ENCODE measurements at regions not wholly inside any gene's neighbourhood (a gene's known extent, or its start where the extent isn't known, plus 50 kb on each side); places are given as distances from the start of the nearest gene placed in this dataset.

DNA sequence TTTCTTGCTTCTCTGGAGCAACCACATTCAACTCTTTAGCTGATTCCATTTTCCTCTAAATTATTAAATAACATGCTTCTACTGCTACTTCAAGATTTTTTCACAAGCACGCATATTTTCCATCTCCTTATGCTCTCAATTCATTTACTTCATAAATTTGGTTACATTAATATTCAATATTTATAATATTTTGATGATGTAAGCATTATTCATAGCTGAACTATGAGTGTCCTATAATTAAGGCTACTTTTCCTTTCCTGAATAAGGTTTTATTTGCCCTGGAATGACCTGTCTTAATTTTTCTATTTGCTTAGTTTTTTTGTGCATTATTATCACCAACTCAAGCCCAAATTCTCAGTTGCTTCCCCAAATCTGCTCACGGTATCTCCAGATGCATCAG is 109.4 kb upstream of the ADPGK start:
- TF ChIP-seq CTCF (IDR thresholded peaks at IDR 0.05), result no peak
- no peak for TF ChIP-seq POLR2A (IDR thresholded peaks at IDR 0.05)

All from right lobe of liver (tissue), 4 donors.